ENCODE measurements at regions not wholly inside any gene's neighbourhood (a gene's known extent, or its start where the extent isn't known, plus 50 kb on each side); places are given as distances from the start of the nearest gene placed in this dataset.
A peak's percentile ranks its signal among the peaks of the same experiment; 100 is the strongest.

- Histone ChIP-seq H3K14ac (replicated peaks; ENCODE audit: low read depth, low read length) (no peak overlapping the region), H2BK20ac (ENCODE audit: low read depth, low read length) (no peak overlapping the region), H3K9me3 (ENCODE audit: control insufficient read depth, insufficient read depth, low read length) (no peaks in the 10 kb centered on the region), H3K56ac (ENCODE audit: extremely low read depth, insufficient read depth, low read length) (no peak overlapping the region), H4K5ac (ENCODE audit: low read depth, low read length) (no peak overlapping the region), H3K36me3 (ENCODE audit: control insufficient read depth, insufficient read depth, low read length) (no peaks in the 10 kb centered on the region), H3K23ac (ENCODE audit: low read depth, low read length) (no peak overlapping the region), H2AK5ac (ENCODE audit: low read depth, low read length) (no peak overlapping the region), H2BK5ac (ENCODE audit: low read depth, low read length, poor library complexity, severe bottlenecking) (no peak overlapping the region), H3K18ac (ENCODE audit: low read depth, low read length) (no peak overlapping the region), H4K20me1 (ENCODE audit: insufficient read depth, low read length) (no peaks in the 10 kb centered on the region), H3K4me2 (ENCODE audit: low read depth, low read length) (no peak overlapping the region; the same call in 1 of the 2 replicates), H2AFZ (replicated peaks; ENCODE audit: low read length, poor library complexity) (no peak overlapping the region), H3K4me1 (ENCODE audit: control insufficient read depth, insufficient read depth, low read length) (peaks cover 2% of the 10 kb centered on the region; the same call in 1 of the 2 replicates), H2BK15ac (ENCODE audit: low read depth, low read length) (no peak overlapping the region), H3K27ac (ENCODE audit: insufficient read depth, low read length) (no peak overlapping the region), H3K9me1 (ENCODE audit: insufficient read depth, low read length) (no peaks in the 10 kb centered on the region; the same call in 1 of the 2 replicates), H3K4me3 (ENCODE audit: insufficient read depth, low read depth, low read length) (no peak overlapping the region), H3K9ac (ENCODE audit: low read depth, low read length) (no peak overlapping the region), H4K91ac (ENCODE audit: insufficient read depth, low read depth, low read length) (no peak overlapping the region), H3K27me3 (ENCODE audit: control insufficient read depth, insufficient read depth, low read length) (no peaks in the 10 kb centered on the region; the same call in 1 of the 2 replicates), H3K79me1 (ENCODE audit: low read depth in 1 of 2, low read length in 2 of 2) (no peaks in the 10 kb centered on the region), H4K8ac (ENCODE audit: low read depth in 2 of 2, low read length in 2 of 2) (no peak overlapping the region), H3K4ac (ENCODE audit: low read depth, low read length) (no peak overlapping the region), H2AK9ac (replicated peaks; ENCODE audit: low read depth, low read length, poor library complexity) (no peak overlapping the region), H2BK120ac (ENCODE audit: low read depth, low read length) (no peak overlapping the region)
- in situ Hi-C loops (cut with MboI; ENCODE audit: low sequenced_read_pairs) = no loop called here
- ChIA-PET CTCF (interaction anchor here (0.6 kb wide), 1 partner anchor 27 kb away, joined by 3 read pairs; no protein-coding TSS in a partner anchor), POLR2A (ENCODE audit: unreplicated experiment) (no interaction called here)
- peak; percentile 5 for DNase-seq
- WGBS, 2 experiments (ENCODE audit: extremely low coverage in 2 of 2, insufficient read length in 1 of 2) = no CpG with 5 or more reads among the region's 1 CpG
- no TSS peak for BruUV-seq (replicated peaks)
- dilution Hi-C loops (cut with HindIII; ENCODE audit: low sequenced_read_pairs, unreplicated experiment) = no loop called here
- intact Hi-C loops (cut with micrococcal nuclease) = no loop called here
- ATAC-seq (ENCODE audit: low read depth) = no peak
- TF ChIP-seq MAFK (IDR thresholded peaks at IDR 0.05; ENCODE audit: low read depth, low read length) = peak; percentile 31
- TF ChIP-seq ELK1 (IDR thresholded peaks at IDR 0.05; ENCODE audit: borderline replicate concordance, low read depth, low read length) = no peak
Measured at GRCh38 chr5:60538955-60539866, 160.8 kb downstream of the DEPDC1B start.
